Ureter (tissue), 1 donor: ENCODE measurements at regions not wholly inside any gene's neighbourhood (a gene's known extent, or its start where the extent isn't known, plus 50 kb on each side); places are given as distances from the start of the nearest gene placed in this dataset.
"Not testable (repeated sequence)": the region's sequence is repeated elsewhere in the genome, so short reads cannot be mapped to it uniquely, and the experiment has no call there.

ENCODE experiments used
- DNase-seq: peaks from one replicate; pipeline ENCODE4 v3.0.0-alpha.2; 2020; ENCODE audit warnings: low spot score
- donor health status: DM: yes; HTN: yes; CAD: no.

DNA sequence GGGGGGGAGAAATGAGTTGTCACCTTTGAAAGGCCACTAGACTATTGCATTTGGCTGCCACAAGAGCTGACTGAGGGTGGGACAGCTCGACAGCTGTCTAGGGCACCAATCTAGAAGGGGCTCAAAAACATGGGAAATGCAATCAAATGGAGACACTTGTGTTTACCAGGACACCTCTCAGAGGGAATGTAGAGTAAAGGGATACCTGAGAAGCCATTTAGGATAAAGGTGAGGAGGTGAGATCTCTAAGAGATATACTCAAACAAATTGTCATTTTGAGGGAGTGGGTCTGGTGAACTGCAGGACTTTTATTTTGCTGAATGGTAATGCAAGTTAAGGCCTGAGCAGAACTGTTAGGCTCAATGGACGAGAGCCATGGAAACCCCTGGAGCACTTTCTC lies 159.8 kb downstream of the DDX1 start:
- DNase-seq: no peak

DNA sequence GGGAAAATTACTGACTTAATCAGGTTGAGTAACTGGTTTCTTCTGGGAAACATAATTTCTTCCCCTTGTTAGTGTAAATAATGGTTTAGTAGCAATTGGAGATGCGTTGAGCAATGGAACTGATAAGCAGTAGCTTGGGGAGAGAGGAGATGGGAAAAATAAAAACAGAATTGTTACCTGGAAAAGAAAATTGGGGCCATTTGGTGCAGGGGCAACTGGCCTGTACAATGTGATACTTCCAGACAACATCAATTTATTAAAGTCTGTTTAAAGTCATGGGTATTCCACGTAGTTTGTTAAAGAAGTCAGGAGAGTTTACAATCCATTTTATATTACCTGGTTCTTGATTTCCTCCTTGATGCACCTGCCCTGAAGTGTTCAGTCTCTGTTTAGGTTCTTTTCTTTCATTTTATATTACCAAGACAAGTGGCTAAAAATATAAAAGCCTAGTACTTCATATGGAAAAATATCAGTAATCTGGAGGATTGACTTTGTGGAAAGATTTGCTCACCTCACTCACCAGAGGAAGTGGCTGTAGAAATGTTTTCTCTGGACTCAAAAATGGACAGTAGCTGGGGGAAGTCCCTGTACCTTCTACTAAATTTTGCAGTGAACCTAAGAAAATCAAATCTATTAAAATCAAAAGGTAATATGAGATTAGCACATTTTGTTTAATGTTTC lies 161.0 kb downstream of the DDX1 start:
- DNase-seq: no peak

DNA sequence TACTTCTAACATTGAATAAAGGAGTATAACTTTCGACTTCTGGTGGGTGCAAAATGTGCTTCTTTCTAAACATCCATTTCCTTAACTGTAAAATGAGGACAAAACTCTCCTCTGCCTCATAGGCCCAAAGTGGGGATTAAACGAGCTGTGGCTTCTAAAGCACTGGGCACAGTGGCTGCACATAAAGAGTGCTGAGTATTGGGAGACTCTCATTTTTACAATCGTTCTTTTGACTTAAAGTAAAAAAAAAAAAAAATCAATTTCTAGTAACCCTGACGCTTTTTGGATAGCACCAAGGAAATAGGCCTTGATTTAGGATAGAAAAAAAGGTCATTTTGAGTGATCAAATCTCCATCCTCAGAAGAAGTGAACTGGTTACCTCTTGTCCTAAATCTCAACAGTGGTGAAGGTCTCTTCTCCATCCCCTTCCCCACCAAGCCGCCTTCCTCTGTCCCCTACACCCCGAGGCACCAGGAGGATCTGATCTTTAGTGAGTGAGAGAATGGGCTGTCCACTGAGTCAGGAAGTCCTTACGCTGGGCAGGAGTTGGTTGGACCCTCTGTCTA lies 161.6 kb downstream of the DDX1 start:
- DNase-seq: no peak

DNA sequence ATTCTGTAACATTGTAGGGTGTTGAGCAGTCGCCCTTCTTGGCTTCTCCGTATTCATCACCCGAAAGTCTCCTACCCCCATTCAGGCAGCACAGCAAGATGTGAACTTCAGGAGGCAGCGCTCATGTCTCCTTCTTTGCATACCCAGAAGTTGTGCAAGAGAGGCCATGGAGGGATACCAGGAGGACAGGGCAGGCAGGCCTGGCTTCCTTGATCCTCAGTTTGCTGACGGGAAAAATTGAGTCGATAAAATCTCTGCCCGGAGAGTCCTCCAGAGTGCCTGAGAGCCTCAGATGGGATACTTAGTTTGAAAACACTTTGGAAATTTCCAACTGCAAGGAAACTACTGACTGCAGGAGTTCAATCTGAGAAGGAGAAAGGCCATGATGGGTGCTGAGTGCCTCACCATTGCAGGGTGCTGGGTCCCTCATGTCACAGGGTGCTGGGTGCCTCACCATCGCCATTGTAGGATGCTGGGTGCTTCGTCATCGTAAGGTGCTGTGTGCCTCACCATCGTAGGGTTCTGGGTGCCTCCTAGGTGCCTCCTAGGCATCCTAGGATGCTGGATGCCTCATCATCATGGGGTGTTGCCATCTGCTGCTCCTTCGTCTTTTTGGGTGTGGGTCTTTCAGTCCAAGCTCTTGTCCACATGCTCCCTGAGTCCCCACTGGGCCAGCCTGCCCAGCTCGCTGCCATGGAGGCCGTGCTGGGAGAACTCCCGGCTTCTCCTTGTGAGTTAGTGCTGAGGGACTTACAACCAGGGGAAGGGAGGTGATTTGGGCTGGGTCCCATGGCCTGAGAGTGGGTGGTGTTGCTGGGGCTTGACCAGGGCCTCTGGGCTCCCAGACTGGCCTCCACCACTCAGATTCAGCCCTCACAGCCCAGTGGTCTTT lies 162.4 kb downstream of the DDX1 start:
- DNase-seq: no peak

DNA sequence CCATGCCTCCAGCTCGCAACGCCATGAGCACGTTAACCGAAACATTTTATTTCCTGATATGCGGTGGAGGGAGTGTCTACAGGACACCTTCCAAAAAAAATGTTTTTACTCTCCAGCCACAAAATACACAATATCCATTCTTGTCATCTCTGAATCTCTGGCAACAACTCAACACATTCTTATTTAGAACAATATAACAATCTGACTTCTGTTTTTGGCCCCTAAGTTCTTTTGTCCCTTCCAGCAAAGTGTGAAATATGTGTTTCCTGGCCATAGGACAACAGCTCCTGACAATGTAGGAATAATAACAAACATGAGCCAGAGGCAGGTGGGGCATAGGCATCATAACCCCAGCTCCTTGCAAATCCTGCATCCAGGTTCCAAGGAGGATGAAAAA lies 163.0 kb downstream of the DDX1 start:
- DNase-seq: no peak

- no peak for DNase-seq
These were observed 163.9 kb downstream of the DDX1 start for GRCh38 chr2:15755528-15755927.

- DNase-seq: no peak
These were observed 164.4 kb downstream of the DDX1 start for GRCh38 chr2:15756011-15756550.

DNA sequence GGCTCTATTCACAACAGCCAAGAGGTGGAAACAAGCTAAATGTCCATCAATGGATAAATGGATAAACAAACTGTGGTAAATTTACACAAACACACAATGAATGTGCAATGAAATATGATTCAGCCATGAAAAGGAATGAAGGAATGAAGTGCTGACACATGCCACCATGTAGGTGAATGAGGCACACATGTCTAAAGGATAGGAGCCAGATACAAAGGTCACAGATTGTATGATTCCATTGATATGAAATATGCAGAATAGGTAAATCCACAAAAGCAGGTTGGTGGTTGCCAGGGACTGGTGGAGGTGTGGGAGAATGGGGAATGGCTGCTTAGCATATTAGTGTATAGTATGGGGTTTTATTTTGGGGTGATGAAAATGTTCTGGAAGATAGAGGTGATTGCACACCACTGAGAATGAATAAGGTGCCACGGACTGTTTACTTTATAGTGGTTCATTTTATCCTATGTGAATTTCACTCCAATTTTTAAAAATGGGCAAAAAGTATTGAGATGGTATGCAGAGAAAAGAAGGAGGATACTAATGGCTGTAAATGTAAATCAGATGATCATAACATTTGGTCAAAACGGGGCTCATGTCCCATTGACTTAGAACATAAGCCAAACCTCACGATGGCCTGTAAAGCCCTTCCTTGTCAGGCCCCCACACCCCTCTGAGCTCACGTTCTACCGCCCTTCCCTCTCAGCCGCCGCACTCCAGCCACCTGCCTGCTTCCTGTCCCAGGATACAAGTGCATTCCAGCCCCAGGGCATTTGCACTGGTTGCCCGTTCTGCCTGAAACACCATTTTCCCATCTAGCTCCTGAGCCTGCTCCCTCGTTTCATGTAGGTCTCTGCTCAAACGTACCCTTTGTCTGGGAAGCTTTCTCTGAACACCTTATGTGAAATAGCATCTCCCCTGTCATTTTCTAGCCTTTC lies 165.5 kb downstream of the DDX1 start:
- DNase-seq: no peak

GRCh38 chr2:15757820-15758586 lies 166.3 kb downstream of the DDX1 start:
- no peak for DNase-seq

DNA sequence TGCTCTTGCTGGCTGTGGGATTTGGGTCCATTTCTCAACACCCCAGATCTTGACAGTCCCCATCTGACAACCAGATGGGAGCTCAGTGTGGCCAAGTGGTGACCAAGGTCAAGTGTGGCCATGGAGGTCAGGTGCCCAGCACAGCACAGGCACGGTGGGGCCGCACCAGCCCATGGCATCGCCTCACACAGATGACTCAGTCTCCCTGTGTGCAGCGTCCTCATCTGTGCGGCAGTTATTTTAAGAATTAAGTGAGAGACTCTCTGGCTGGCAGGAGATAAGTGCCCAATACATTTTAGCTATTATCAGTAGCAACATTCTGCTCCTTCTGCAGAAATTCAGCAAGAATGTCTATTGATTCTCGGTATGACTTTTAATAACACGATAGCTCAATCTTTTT lies 167.2 kb downstream of the DDX1 start:
- no peak for DNase-seq

- DNase-seq: no peak
These were observed 167.7 kb downstream of the DDX1 start for GRCh38 chr2:15759385-15759784.

- not testable (repeated sequence) for DNase-seq
These were observed 168.1 kb downstream of the DDX1 start for GRCh38 chr2:15759791-15760190.

- no peak for DNase-seq
These were observed 168.7 kb downstream of the DDX1 start for GRCh38 chr2:15760232-15760910.

DNA sequence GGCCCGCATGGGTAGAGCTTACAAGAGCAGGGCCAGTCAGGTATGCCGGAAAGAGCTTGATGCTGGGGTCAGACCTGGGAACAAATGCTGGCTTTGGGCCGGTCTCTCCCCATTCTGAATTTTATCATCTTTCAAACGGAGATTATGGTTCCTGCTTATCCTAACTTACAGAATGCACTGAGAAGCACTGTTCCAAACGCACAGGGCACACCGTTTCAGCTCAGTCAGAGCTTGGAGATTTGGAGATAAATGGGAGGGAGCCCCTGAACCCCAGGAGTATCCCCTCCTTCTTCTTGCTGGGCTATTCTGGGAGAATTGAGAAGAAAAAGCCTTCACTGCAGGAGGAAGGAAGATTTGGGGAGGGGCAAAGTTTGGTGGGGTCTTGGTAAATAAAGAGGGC lies 169.4 kb downstream of the DDX1 start:
- no peak for DNase-seq

DNA sequence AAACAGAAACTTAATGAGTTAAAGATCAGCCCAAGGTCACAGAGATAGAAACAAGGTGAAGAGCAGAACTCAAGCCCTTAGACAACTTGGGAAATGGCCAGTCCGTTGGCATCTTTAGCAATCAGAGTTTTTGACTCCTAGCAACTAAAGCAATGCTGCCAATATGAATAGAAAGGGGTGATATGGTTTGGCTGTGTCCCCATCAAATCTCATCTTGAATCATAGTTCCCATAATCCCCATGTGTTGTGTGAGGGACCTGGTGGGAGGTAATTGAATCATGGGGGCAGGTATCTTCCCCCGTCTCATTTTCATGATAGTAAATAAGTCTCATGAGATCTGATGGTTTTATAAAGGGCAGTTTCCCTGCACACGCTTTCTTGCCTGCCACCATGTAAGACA lies 170.2 kb downstream of the DDX1 start:
- DNase-seq: no peak

GRCh38 chr2:15762449-15762848 lies 170.8 kb downstream of the DDX1 start:
- no peak for DNase-seq

GRCh38 chr2:15763106-15763821 lies 171.6 kb downstream of the DDX1 start:
- no peak for DNase-seq

GRCh38 chr2:15763822-15764682 lies 172.4 kb downstream of the DDX1 start:
- DNase-seq: peak; percentile 8

GRCh38 chr2:15764683-15765011 lies 173.0 kb downstream of the DDX1 start:
- DNase-seq: no peak
